ENCODE measurements at regions not wholly inside any gene's neighbourhood (a gene's known extent, or its start where the extent isn't known, plus 50 kb on each side); places are given as distances from the start of the nearest gene placed in this dataset.

- Histone ChIP-seq H3K36me3 (replicated peaks in 1 of 2; ENCODE audit: control insufficient read depth in 1 of 2, insufficient read depth in 2 of 2, low read length in 1 of 2) (no peaks in the 10 kb centered on the region), H3K27me3 (ENCODE audit: insufficient read depth) (no peaks in the 10 kb centered on the region), H3K4me1 (ENCODE audit: control insufficient read depth in 1 of 2, insufficient read depth in 2 of 2, low read depth in 1 of 2, low read length in 1 of 2) (peaks cover 0 to 6% of the 10 kb centered on the region in 2 experiments; a peak in 1 of 4 replicates), H3K79me2 (ENCODE audit: insufficient read depth) (no peaks in the 10 kb centered on the region), H3K9me2 (no peaks in the 10 kb centered on the region), H2AFZ (ENCODE audit: low read depth) (no peak overlapping the region), H3K9me3 (no peaks in the 10 kb centered on the region), H3K4me3 (ENCODE audit: low read depth in 2 of 2, low read length in 1 of 2) (no peak overlapping the region), H3K9ac (no peak overlapping the region), H3K27ac (ENCODE audit: low read depth in 2 of 2, low read length in 1 of 2) (no peak overlapping the region), H4K20me1 (ENCODE audit: insufficient read depth) (no peaks in the 10 kb centered on the region), H3K4me2 (no peak overlapping the region), H3F3A (replicated peaks; ENCODE audit: insufficient read depth) (no peaks in the 10 kb centered on the region)
- WGBS (ENCODE audit: low lambda C conversion rate) = 76% methylated on average over 4 of the region's 4 CpGs
- TF ChIP-seq ZBTB33 (IDR thresholded peaks at IDR 0.05; ENCODE audit: borderline replicate concordance, low read depth) (no peak), RCOR1 (IDR thresholded peaks at IDR 0.05; ENCODE audit: low read length) (no peak), FOXM1 (IDR thresholded peaks at IDR 0.05; ENCODE audit: low read depth) (no peak), MAX (IDR thresholded peaks at IDR 0.05; ENCODE audit: low read depth) (no peak), NFIC (IDR thresholded peaks at IDR 0.05; ENCODE audit: borderline replicate concordance) (no peak), CTCF (IDR thresholded peaks at IDR 0.05) (no peak), USF1 (IDR thresholded peaks at IDR 0.05; ENCODE audit: borderline replicate concordance, low read depth) (no peak), CHD2 (IDR thresholded peaks at IDR 0.05; ENCODE audit: low read length, partially characterized antibody) (no peak), USF2 (IDR thresholded peaks at IDR 0.05; ENCODE audit: borderline replicate concordance, low read depth, low read length) (no peak), EP300 (IDR thresholded peaks at IDR 0.05; ENCODE audit: borderline replicate concordance in 1 of 2, low read depth in 1 of 2, low read length in 1 of 2) (no peak)
- ChIA-PET POLR2A (no interaction called here), CTCF (interaction anchor here (0.6 to 1.3 kb wide), 2 partner anchors 10 to 296 kb away, joined by 3 to 4 read pairs; no protein-coding TSS in a partner anchor)
- DNase-seq = no peak
These were observed 93.0 kb downstream of the ALX1 start for GRCh38 chr12:85373045-85373444.

GRCh38 chr12:85374981-85375380 is 95.0 kb downstream of the ALX1 start:
- CTCF ChIA-PET = interaction anchor here (1.3 kb wide), 1 partner anchor 50 kb away, joined by 4 read pairs; no protein-coding TSS in a partner anchor
- H3K4me3 ChIP-seq (ENCODE audit: low read depth in 2 of 2, low read length in 1 of 2) = no peak overlapping the region
- no peaks in the 10 kb centered on the region for H3F3A ChIP-seq (replicated peaks; ENCODE audit: insufficient read depth)
- H3K9me3 ChIP-seq = no peaks in the 10 kb centered on the region
- DNase-seq = no peak
- H3K4me2 ChIP-seq = no peak overlapping the region
- H3K4me1 ChIP-seq (ENCODE audit: control insufficient read depth in 1 of 2, insufficient read depth in 2 of 2, low read depth in 1 of 2, low read length in 1 of 2) = peaks cover 0 to under 1% of the 10 kb centered on the region in 2 experiments; a peak in 1 of 4 replicates
- no peaks in the 10 kb centered on the region for H3K9me2 ChIP-seq
- H3K27me3 ChIP-seq (ENCODE audit: insufficient read depth) = no peaks in the 10 kb centered on the region
- H3K79me2 ChIP-seq (ENCODE audit: insufficient read depth) = no peaks in the 10 kb centered on the region
- no peaks in the 10 kb centered on the region for H3K36me3 ChIP-seq (replicated peaks in 1 of 2; ENCODE audit: control insufficient read depth in 1 of 2, insufficient read depth in 2 of 2, low read length in 1 of 2)
- H2AFZ ChIP-seq (ENCODE audit: low read depth) = no peak overlapping the region
- 44% methylated on average over 1 of the region's 1 CpG for WGBS (ENCODE audit: low lambda C conversion rate)
- no peak for TF ChIP-seq SIN3A (IDR thresholded peaks at IDR 0.05; ENCODE audit: borderline replicate concordance, low read depth, low read length)
- TF ChIP-seq EP300 (IDR thresholded peaks at IDR 0.05; ENCODE audit: borderline replicate concordance in 1 of 2, low read depth in 1 of 2, low read length in 1 of 2) = no peak
- no peak for TF ChIP-seq RAD21 (IDR thresholded peaks at IDR 0.05; ENCODE audit: low read length)
- no peak for TF ChIP-seq MXI1 (IDR thresholded peaks at IDR 0.05; ENCODE audit: low read depth, low read length)
- TF ChIP-seq JUND (IDR thresholded peaks at IDR 0.05) = no peak
- TF ChIP-seq GATA2 (CRISPR knock-in tag; IDR thresholded peaks at IDR 0.05) = no peak
- no peak for TF ChIP-seq NFIC (IDR thresholded peaks at IDR 0.05; ENCODE audit: borderline replicate concordance)
- H3K9ac ChIP-seq = no peak overlapping the region
- no peak overlapping the region for H3K27ac ChIP-seq (ENCODE audit: low read depth in 2 of 2, low read length in 1 of 2)
- no peaks in the 10 kb centered on the region for H4K20me1 ChIP-seq (ENCODE audit: insufficient read depth)
- POLR2A ChIA-PET = no interaction called here
